CD4-positive, alpha-beta T cell treated with Interleukin-1 beta for 1 hour (primary cell): ENCODE measurements at regions not wholly inside any gene's neighbourhood (a gene's known extent, or its start where the extent isn't known, plus 50 kb on each side); places are given as distances from the start of the nearest gene placed in this dataset.

Experiments
- DNase-seq, 2 donors: peaks; one replicate each; pipeline ENCODE4 v3.0.0-alpha.2; 2020 to 2022

GRCh38 chr10:90130321-90131086, 429.1 kb downstream of the KIF20B start:
- no peak for DNase-seq

GRCh38 chr10:90133606-90134005, 432.2 kb downstream of the KIF20B start:
- no peak for DNase-seq

- DNase-seq: no peak
Observed at GRCh38 chr10:90136731-90137316, 435.4 kb downstream of the KIF20B start.

- no peak for DNase-seq
Observed at GRCh38 chr10:90138844-90139243, 437.5 kb downstream of the KIF20B start.

- no peak for DNase-seq
Observed at GRCh38 chr10:90141791-90142190, 440.4 kb downstream of the KIF20B start.

- DNase-seq: no peak
Observed at GRCh38 chr10:90143937-90144336, 442.5 kb downstream of the KIF20B start.

GRCh38 chr10:90148116-90148855, 446.9 kb downstream of the KIF20B start:
- no peak for DNase-seq

- DNase-seq: no peak
Observed at GRCh38 chr10:90149563-90149962, 448.2 kb downstream of the KIF20B start.

- DNase-seq: no peak
Observed at GRCh38 chr10:90162271-90162853, 461.0 kb downstream of the KIF20B start.

GRCh38 chr10:90167174-90168064, 466.0 kb downstream of the KIF20B start:
- no peak for DNase-seq

GRCh38 chr10:90168244-90168643, 466.9 kb downstream of the KIF20B start:
- no peak for DNase-seq

GRCh38 chr10:90171014-90171722, 469.8 kb downstream of the KIF20B start:
- DNase-seq: no peak

GRCh38 chr10:90174531-90174930, 473.1 kb downstream of the KIF20B start:
- no peak for DNase-seq

- no peak for DNase-seq
Observed at GRCh38 chr10:90175161-90175681, 473.8 kb downstream of the KIF20B start.

- no peak for DNase-seq
Observed at GRCh38 chr10:90179696-90180407, 478.5 kb downstream of the KIF20B start.

- DNase-seq: no peak
Observed at GRCh38 chr10:90180886-90181691, 479.7 kb downstream of the KIF20B start.

GRCh38 chr10:90192825-90193224, 491.4 kb downstream of the KIF20B start:
- DNase-seq: no peak

GRCh38 chr10:90193240-90193985, 492.0 kb downstream of the KIF20B start:
- no peak for DNase-seq

GRCh38 chr10:90195288-90195840, 494.0 kb downstream of the KIF20B start:
- no peak for DNase-seq
